ENCODE measurements at regions not wholly inside any gene's neighbourhood (a gene's known extent, or its start where the extent isn't known, plus 50 kb on each side); places are given as distances from the start of the nearest gene placed in this dataset.

- no peaks in the 10 kb centered on the region for H3K4me1 ChIP-seq (ENCODE audit: control insufficient read depth, insufficient read depth, low read length)
- H3K4me3 ChIP-seq (ENCODE audit: low read length) = no peak overlapping the region
- no peaks in the 10 kb centered on the region for H3K36me3 ChIP-seq (ENCODE audit: control insufficient read depth, insufficient read depth, low read length)
- H3K9me3 ChIP-seq (replicated peaks; ENCODE audit: control insufficient read depth, low read depth, low read length) = no peaks in the 10 kb centered on the region
- WGBS (ENCODE audit: insufficient coverage) = 68% methylated on average over 5 of the region's 5 CpGs
- no peak for DNase-seq
- H3K27ac ChIP-seq (ENCODE audit: low read length) = no peak overlapping the region
- peaks cover 2% of the 10 kb centered on the region for H3K27me3 ChIP-seq (ENCODE audit: control insufficient read depth, insufficient read depth, low read length)
Measured at GRCh38 chr16:50857881-50858280, 116.0 kb downstream of the CYLD start.

DNA sequence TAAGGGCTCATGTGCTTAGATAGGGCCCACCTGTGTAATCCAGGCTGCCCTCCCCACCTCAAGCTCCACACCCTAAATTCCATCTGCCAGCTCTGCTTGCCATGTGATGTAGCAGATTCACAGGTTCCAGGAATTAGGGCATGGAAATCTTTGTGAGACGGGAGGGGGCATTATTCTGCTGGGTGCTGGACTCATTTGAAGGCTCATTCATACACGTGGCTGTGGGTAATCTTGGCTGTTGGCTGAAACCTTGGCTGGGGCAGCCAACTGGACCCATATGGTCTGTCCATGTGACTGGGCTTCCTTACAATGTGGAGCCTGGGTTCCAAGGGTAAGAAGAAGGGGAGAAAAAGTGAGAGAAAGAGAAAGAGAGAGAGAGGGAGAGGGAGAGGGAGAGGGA is 115.1 kb downstream of the CYLD start:
- 49% methylated on average over 2 of the region's 2 CpGs for WGBS (ENCODE audit: insufficient coverage)
- no peak for DNase-seq
- no peaks in the 10 kb centered on the region for H3K4me1 ChIP-seq (ENCODE audit: control insufficient read depth, insufficient read depth, low read length)
- no peaks in the 10 kb centered on the region for H3K9me3 ChIP-seq (replicated peaks; ENCODE audit: control insufficient read depth, low read depth, low read length)
- peaks cover 2% of the 10 kb centered on the region for H3K27me3 ChIP-seq (ENCODE audit: control insufficient read depth, insufficient read depth, low read length)
- no peak overlapping the region for H3K4me3 ChIP-seq (ENCODE audit: low read length)
- no peaks in the 10 kb centered on the region for H3K36me3 ChIP-seq (ENCODE audit: control insufficient read depth, insufficient read depth, low read length)
- H3K27ac ChIP-seq (ENCODE audit: low read length) = no peak overlapping the region

DNA sequence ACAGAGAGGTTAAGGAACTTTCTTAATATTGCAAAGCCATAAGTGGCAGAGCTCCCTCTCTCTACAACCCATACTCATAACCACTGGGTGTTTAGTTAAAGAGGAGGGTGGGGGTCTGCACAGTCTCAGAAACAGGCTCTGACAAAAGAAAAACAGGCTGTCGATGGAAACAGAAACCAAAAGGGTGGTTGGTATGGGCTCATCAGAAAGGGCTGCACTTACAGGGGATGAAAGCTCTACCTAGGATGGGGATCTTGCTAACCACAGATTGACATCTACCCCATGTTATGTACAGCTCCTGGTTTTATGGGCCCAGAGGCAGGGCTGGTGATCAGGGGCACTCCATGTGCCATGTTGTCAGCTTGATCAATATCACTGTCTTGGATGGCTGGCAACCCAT is 111.4 kb downstream of the CYLD start:
- 60% methylated on average over 1 of the region's 1 CpG for WGBS (ENCODE audit: insufficient coverage)
- Histone ChIP-seq H3K27me3 (ENCODE audit: control insufficient read depth, insufficient read depth, low read length) (peaks cover 4% of the 10 kb centered on the region), H3K9me3 (replicated peaks; ENCODE audit: control insufficient read depth, low read depth, low read length) (no peaks in the 10 kb centered on the region), H3K4me1 (ENCODE audit: control insufficient read depth, insufficient read depth, low read length) (no peaks in the 10 kb centered on the region), H3K4me3 (ENCODE audit: low read length) (no peak overlapping the region), H3K36me3 (ENCODE audit: control insufficient read depth, insufficient read depth, low read length) (no peaks in the 10 kb centered on the region), H3K27ac (ENCODE audit: low read length) (no peak overlapping the region)
- DNase-seq = no peak
